ENCODE measurements at regions not wholly inside any gene's neighbourhood (a gene's known extent, or its start where the extent isn't known, plus 50 kb on each side); places are given as distances from the start of the nearest gene placed in this dataset.

DNA sequence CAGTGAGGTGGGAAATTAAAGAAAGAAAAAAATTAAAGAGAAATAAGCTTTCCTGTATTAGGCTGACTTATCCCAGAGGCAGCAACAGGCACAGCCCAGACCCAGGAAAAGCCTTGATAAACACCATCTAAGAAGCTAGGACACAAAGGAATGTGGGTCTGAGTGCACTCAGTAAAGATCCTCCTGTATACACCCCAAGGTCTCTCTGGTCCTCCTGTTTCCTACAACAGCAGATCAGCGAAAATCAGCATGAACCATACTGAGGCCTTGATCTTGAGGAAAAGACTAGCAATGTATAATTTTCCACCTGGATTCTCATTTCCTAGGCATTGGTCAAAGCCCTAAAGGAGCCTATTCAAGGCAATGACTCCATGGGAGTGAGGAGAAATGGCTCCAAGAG is 486.3 kb upstream of the CCDC196 start:
- TF ChIP-seq, protein P1, sequence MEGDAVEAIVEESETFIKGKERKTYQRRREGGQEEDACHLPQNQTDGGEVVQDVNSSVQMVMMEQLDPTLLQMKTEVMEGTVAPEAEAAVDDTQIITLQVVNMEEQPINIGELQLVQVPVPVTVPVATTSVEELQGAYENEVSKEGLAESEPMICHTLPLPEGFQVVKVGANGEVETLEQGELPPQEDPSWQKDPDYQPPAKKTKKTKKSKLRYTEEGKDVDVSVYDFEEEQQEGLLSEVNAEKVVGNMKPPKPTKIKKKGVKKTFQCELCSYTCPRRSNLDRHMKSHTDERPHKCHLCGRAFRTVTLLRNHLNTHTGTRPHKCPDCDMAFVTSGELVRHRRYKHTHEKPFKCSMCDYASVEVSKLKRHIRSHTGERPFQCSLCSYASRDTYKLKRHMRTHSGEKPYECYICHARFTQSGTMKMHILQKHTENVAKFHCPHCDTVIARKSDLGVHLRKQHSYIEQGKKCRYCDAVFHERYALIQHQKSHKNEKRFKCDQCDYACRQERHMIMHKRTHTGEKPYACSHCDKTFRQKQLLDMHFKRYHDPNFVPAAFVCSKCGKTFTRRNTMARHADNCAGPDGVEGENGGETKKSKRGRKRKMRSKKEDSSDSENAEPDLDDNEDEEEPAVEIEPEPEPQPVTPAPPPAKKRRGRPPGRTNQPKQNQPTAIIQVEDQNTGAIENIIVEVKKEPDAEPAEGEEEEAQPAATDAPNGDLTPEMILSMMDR (IDR thresholded peaks at IDR 0.05; ENCODE audit: insufficient read depth, low read length, poor library complexity, severe bottlenecking) = no peak
- no peak for TF ChIP-seq EZH2phosphoT487 (conservative IDR thresholded peaks at IDR 0.05; ENCODE audit: low read length)

All from SU-DHL-6 (cell line).